ENCODE measurements at regions not wholly inside any gene's neighbourhood (a gene's known extent, or its start where the extent isn't known, plus 50 kb on each side); places are given as distances from the start of the nearest gene placed in this dataset.

- Histone ChIP-seq H4K20me1 (replicated peaks; ENCODE audit: control insufficient read depth, extremely low read depth, insufficient read depth, low read length) (no peaks in the 10 kb centered on the region), H3K4me1 (ENCODE audit: control insufficient read depth, extremely low read depth, insufficient read depth, low read length) (no peaks in the 10 kb centered on the region), H3K9ac (replicated peaks; ENCODE audit: extremely low read depth, insufficient read depth, low read length) (no peak overlapping the region), H3K79me2 (ENCODE audit: control insufficient read depth, insufficient read depth, low read length) (no peaks in the 10 kb centered on the region), H3K9me3 (replicated peaks; ENCODE audit: control insufficient read depth, insufficient read depth, low read length) (peaks cover 14% of the 10 kb centered on the region), H3K4me2 (ENCODE audit: insufficient read depth, low read length) (no peak overlapping the region), H3K4me3 (replicated peaks in 1 of 3; ENCODE audit: insufficient read depth in 1 of 3, low read depth in 1 of 3, low read length in 3 of 3) (no peak overlapping the region), H2AFZ (ENCODE audit: low read depth, low read length) (no peak overlapping the region), H3K36me3 (ENCODE audit: control insufficient read depth in 2 of 2, extremely low read depth in 1 of 2, insufficient read depth in 2 of 2, low read length in 2 of 2) (no peaks in the 10 kb centered on the region), H3K27ac (ENCODE audit: insufficient read depth, low read depth, low read length) (no peak overlapping the region), H3K27me3 (ENCODE audit: control insufficient read depth in 2 of 2, insufficient read depth in 2 of 2, low read length in 2 of 2) (no peaks in the 10 kb centered on the region), H3K9me1 (replicated peaks; ENCODE audit: control insufficient read depth, extremely low read depth, insufficient read depth, low read length) (no peaks in the 10 kb centered on the region)
- ChIA-PET CTCF (no interaction called here), POLR2A (no interaction called here)
- dilution Hi-C loops (cut with MboI; ENCODE audit: extremely low pct_ligation_motif_present, low sequenced_read_pairs) (no loop called here), intact Hi-C loops (cut with micrococcal nuclease) (no loop called here)
- no peak for FAIRE-seq
- TF ChIP-seq CTCF (IDR thresholded peaks at IDR 0.05; ENCODE audit: extremely low read depth in 1 of 2, insufficient read depth in 1 of 2, low read depth in 1 of 2, low read length in 2 of 2) = no peak
- TF ChIP-seq MYC (IDR thresholded peaks at IDR 0.05; ENCODE audit: low read depth, low read length) = no peak
- no peak for TF ChIP-seq MAX (IDR thresholded peaks at IDR 0.05; ENCODE audit: insufficient read depth, insufficient read length)
- TF ChIP-seq EZH2 (IDR thresholded peaks at IDR 0.05; ENCODE audit: borderline replicate concordance, low read depth, low read length, severe bottlenecking) = no peak
- no peak for TF ChIP-seq JUN (IDR thresholded peaks at IDR 0.05; ENCODE audit: borderline replicate concordance, insufficient read depth, insufficient read length, low read depth)
- TF ChIP-seq POLR2AphosphoS5 (IDR thresholded peaks at IDR 0.05; ENCODE audit: insufficient read depth, low read depth, low read length) = no peak
- no peak for TF ChIP-seq FOS (IDR thresholded peaks at IDR 0.05; ENCODE audit: borderline replicate concordance, insufficient read depth, low read length)
- no peak for TF ChIP-seq GATA2 (IDR thresholded peaks at IDR 0.05; ENCODE audit: insufficient read depth, insufficient read length, low read depth, low read length)
- TF ChIP-seq POLR2A (IDR thresholded peaks at IDR 0.05; ENCODE audit: low read depth, low read length) = no peak
- no peak for DNase-seq (ENCODE audit: low read depth, low spot score)
- BruUV-seq (replicated peaks) = no TSS peak
Measured at GRCh38 chr2:437756-438393, 150.0 kb upstream of the ALKAL2 start.

All from endothelial cell of umbilical vein (primary cell).